Parathyroid adenoma (tissue), 2 donors: ENCODE measurements at regions not wholly inside any gene's neighbourhood (a gene's known extent, or its start where the extent isn't known, plus 50 kb on each side); places are given as distances from the start of the nearest gene placed in this dataset.

ENCODE experiments used
- H2AFZ ChIP-seq: fragments of 300-600 bp; sonication (generic); one replicate; pipeline ENCODE4 v1.7.0; 2017; ENCODE audit warnings: antibody characterized with exemption, mild to moderate bottlenecking
- H3K27ac ChIP-seq: fragments of 300-600 bp; sonication (generic); one replicate; pipeline ENCODE4 v1.7.0; 2017
- H3K27me3 ChIP-seq: fragments of 300-600 bp; sonication (generic); one replicate; pipeline ENCODE4 v1.7.0; 2017; ENCODE audit warnings: low read length; ENCODE audit not compliant: control insufficient read depth, insufficient read depth
- H3K36me3 ChIP-seq: fragments of 300-600 bp; sonication (generic); one replicate; pipeline ENCODE4 v1.7.0; 2017; ENCODE audit warnings: low read length; ENCODE audit not compliant: control insufficient read depth, insufficient read depth
- H3K4me1 ChIP-seq: fragments of 300-600 bp; sonication (generic); one replicate; pipeline ENCODE4 v1.7.0; 2017; ENCODE audit warnings: control low read depth
- H3K4me2 ChIP-seq: fragments of 300-600 bp; sonication (generic); one replicate; pipeline ENCODE4 v1.7.0; 2017; ENCODE audit warnings: low read length
- H3K4me3 ChIP-seq: fragments of 300-600 bp; sonication (generic); one replicate; pipeline ENCODE4 v1.7.0; 2017; ENCODE audit warnings: low read depth, low read length
- H3K79me2 ChIP-seq: fragments of 300-600 bp; sonication (generic); one replicate; pipeline ENCODE4 v1.7.0; 2017; ENCODE audit warnings: control low read depth
- H3K9ac ChIP-seq: fragments of 300-600 bp; sonication (generic); one replicate; pipeline ENCODE4 v1.7.0; 2017; ENCODE audit warnings: mild to moderate bottlenecking
- H3K9me3 ChIP-seq: fragments of 300-600 bp; sonication (generic); one replicate; pipeline ENCODE4 v1.7.0; 2017; ENCODE audit warnings: low read length; ENCODE audit not compliant: control insufficient read depth
- TF ChIP-seq, protein P1 (sequence below): fragments of 300-600 bp; sonication (generic); IDR thresholded peaks from one replicate; pipeline ENCODE4 v1.7.0; 2017; ENCODE audit warnings: antibody characterized with exemption, mild to moderate bottlenecking
- donor health status: primary hyperparathyroidism.

DNA sequence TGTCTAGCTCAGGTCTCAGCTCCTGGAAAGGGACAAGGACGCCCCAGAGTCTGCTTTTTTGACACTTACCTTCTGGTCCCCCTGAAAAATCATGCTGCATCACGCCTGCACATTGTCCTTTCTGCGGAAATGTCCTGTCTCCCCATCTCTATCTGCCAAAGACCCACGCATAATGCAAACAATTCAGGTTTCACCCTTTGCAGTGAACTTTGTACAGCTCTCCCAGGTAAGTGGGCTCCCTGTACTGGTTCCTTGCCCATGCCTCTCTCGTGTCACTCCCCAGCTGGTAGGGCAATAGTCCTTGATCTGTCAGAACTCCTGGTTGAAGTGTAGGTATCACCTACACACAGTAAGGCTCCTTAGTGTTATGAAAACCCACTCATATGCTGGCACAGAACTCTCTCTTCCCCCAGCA is 102.9 kb upstream of the IRF2BP2 start:
- no peaks in the 10 kb centered on the region for H3K79me2 ChIP-seq
- no peak overlapping the region for H3K9ac ChIP-seq
- H2AFZ ChIP-seq = no peak overlapping the region
- no peak overlapping the region for H3K4me2 ChIP-seq
- no peaks in the 10 kb centered on the region for H3K36me3 ChIP-seq
- H3K4me3 ChIP-seq = no peak overlapping the region
- TF ChIP-seq, protein P1, sequence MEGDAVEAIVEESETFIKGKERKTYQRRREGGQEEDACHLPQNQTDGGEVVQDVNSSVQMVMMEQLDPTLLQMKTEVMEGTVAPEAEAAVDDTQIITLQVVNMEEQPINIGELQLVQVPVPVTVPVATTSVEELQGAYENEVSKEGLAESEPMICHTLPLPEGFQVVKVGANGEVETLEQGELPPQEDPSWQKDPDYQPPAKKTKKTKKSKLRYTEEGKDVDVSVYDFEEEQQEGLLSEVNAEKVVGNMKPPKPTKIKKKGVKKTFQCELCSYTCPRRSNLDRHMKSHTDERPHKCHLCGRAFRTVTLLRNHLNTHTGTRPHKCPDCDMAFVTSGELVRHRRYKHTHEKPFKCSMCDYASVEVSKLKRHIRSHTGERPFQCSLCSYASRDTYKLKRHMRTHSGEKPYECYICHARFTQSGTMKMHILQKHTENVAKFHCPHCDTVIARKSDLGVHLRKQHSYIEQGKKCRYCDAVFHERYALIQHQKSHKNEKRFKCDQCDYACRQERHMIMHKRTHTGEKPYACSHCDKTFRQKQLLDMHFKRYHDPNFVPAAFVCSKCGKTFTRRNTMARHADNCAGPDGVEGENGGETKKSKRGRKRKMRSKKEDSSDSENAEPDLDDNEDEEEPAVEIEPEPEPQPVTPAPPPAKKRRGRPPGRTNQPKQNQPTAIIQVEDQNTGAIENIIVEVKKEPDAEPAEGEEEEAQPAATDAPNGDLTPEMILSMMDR = no peak
- no peaks in the 10 kb centered on the region for H3K9me3 ChIP-seq
- no peak overlapping the region for H3K27ac ChIP-seq
- H3K27me3 ChIP-seq = no peaks in the 10 kb centered on the region
- no peaks in the 10 kb centered on the region for H3K4me1 ChIP-seq

DNA sequence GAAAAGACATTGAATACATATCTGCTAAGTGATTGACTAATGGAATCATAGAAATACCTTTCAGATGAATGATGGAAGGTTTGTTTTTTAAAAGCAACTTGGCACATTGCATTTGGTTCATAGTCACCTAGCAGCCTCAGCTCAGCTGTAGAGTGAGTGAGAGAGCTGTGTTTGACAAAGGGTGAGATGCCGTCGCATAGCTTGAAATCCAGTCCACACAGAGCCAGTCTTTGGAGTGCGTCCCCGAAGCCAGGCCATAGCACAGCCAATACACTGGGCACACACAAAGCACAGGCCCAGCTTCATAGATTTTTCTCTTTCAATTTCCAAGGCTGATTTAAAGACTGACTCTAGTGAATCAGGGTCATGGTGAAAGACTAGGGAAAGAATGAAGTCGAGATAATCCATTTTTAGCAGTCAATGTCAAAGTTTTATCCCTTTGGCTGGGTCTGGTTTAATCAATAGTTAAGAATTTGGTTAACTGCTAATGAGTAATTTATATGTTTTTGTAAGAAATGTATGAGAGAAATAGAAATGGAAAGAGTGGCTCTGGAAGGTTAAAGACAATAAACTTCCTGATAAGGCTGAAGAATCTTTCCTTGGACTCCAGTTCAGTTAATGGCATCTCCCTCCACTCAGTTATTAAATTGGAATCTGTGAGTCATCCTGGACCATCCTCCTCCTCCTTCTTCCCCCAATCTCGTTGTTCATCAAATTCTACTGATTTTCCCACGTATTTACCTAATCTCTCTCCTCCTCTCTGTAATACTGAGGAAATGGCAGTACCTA is 101.2 kb upstream of the IRF2BP2 start:
- no peaks in the 10 kb centered on the region for H3K9me3 ChIP-seq
- no peaks in the 10 kb centered on the region for H3K36me3 ChIP-seq
- H3K79me2 ChIP-seq = no peaks in the 10 kb centered on the region
- H3K4me1 ChIP-seq = no peaks in the 10 kb centered on the region
- H3K4me2 ChIP-seq = no peak overlapping the region
- H2AFZ ChIP-seq = no peak overlapping the region
- H3K4me3 ChIP-seq = no peak overlapping the region
- H3K27me3 ChIP-seq = no peaks in the 10 kb centered on the region
- TF ChIP-seq, protein P1 = no peak
- no peak overlapping the region for H3K27ac ChIP-seq
- H3K9ac ChIP-seq = no peak overlapping the region

DNA sequence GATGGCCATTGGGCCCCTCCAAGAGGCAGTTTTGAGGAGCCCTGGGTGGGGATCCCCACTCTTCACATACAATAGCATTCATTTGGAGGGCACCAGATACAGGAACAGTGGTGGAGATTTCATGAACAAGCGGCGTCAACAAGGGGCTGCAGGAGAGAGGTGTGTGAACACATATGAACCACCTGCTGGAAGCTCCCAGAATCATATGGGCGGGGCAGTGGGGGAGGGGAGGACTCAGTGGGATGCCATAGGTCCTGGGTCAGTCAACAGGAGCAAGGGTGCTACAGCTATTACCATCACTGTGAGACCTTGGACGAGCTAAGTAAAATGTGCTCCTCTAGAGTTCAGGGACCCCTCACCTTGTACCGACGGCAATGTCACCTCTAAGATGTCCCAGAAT is 100.4 kb upstream of the IRF2BP2 start:
- Histone ChIP-seq H3K4me3 (no peak overlapping the region), H2AFZ (no peak overlapping the region), H3K27ac (no peak overlapping the region), H3K9me3 (no peaks in the 10 kb centered on the region), H3K27me3 (no peaks in the 10 kb centered on the region), H3K79me2 (no peaks in the 10 kb centered on the region), H3K36me3 (no peaks in the 10 kb centered on the region), H3K9ac (no peak overlapping the region), H3K4me1 (no peaks in the 10 kb centered on the region), H3K4me2 (no peak overlapping the region)
- TF ChIP-seq, protein P1 = no peak

DNA sequence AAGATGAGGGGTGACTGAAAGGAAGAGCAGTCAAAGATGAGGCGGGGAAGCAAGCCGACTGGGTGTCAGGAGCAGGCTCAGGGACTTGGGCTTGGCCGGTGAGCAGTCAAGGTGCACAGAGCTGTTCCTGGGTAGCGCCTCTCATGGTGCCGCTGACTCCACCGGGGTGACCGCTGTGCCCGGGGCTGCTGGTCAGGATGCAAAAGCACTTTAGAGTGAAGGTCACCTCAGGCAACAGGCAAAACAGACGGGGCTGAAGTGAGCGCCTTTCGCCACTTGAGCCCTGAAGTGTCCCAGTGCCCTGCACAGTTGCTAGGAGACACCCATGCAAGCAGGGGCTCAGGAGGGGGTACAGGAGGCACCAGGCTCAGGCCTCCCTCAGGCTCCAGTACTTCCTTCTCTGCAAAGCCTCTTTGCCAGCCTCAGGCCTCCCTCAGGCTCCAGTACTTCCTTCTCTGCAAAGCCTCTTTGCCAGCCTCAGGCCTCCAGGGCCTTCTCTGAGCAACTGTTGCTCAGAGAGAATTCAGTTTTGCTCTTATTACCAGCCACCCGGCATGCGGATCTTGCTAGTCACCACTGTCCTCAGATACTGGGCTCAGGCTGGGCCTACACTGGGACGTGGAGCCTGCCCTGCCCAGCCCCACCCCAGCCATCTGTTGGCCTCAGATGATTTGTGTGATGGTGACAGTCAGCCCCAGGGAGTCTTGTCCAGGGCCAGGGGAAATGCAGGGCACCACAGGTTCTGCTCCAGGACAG is 99.7 kb upstream of the IRF2BP2 start:
- H3K27ac ChIP-seq = no peak overlapping the region
- H3K79me2 ChIP-seq = no peaks in the 10 kb centered on the region
- no peak overlapping the region for H2AFZ ChIP-seq
- TF ChIP-seq, protein P1 = no peak
- no peaks in the 10 kb centered on the region for H3K27me3 ChIP-seq
- no peaks in the 10 kb centered on the region for H3K9me3 ChIP-seq
- H3K36me3 ChIP-seq = no peaks in the 10 kb centered on the region
- H3K4me3 ChIP-seq = no peak overlapping the region
- no peak overlapping the region for H3K4me2 ChIP-seq
- no peaks in the 10 kb centered on the region for H3K4me1 ChIP-seq
- H3K9ac ChIP-seq = no peak overlapping the region
